ENCODE measurements at regions not wholly inside any gene's neighbourhood (a gene's known extent, or its start where the extent isn't known, plus 50 kb on each side); places are given as distances from the start of the nearest gene placed in this dataset.
"Not testable (repeated sequence)": the region's sequence is repeated elsewhere in the genome, so short reads cannot be mapped to it uniquely, and the experiment has no call there.

GRCh38 chr1:38608202-38608864 is 251.2 kb downstream of the RRAGC start:
- DNase-seq = no peak

GRCh38 chr1:38607526-38607925 is 252.0 kb downstream of the RRAGC start:
- DNase-seq = no peak

- DNase-seq = no peak
These were observed 254.5 kb downstream of the RRAGC start for GRCh38 chr1:38605063-38605462.

GRCh38 chr1:38603907-38604306 is 255.7 kb downstream of the RRAGC start:
- no peak for DNase-seq

- DNase-seq = no peak
These were observed 258.7 kb downstream of the RRAGC start for GRCh38 chr1:38600905-38601304.

GRCh38 chr1:38600286-38600685 is 259.3 kb downstream of the RRAGC start:
- no peak for DNase-seq

GRCh38 chr1:38598118-38598517 is 261.5 kb downstream of the RRAGC start:
- DNase-seq = no peak

GRCh38 chr1:38589036-38589435 is 270.5 kb downstream of the RRAGC start:
- DNase-seq = no peak

- DNase-seq = no peak
These were observed 271.8 kb downstream of the RRAGC start for GRCh38 chr1:38587766-38588165.

- peak; percentile 14 for DNase-seq
These were observed 272.5 kb downstream of the RRAGC start for GRCh38 chr1:38586993-38587646.

- no peak for DNase-seq
These were observed 273.6 kb downstream of the RRAGC start for GRCh38 chr1:38585971-38586370.

GRCh38 chr1:38585460-38585859 is 274.1 kb downstream of the RRAGC start:
- DNase-seq = no peak

GRCh38 chr1:38584448-38585355 is 274.9 kb downstream of the RRAGC start:
- no peak for DNase-seq

- not testable (repeated sequence) for DNase-seq
These were observed 276.3 kb downstream of the RRAGC start for GRCh38 chr1:38583287-38583686.

GRCh38 chr1:38581396-38581795 is 278.2 kb downstream of the RRAGC start:
- DNase-seq = no peak

GRCh38 chr1:38580594-38580993 is 279.0 kb downstream of the RRAGC start:
- DNase-seq = no peak

- no peak for DNase-seq
These were observed 280.5 kb downstream of the RRAGC start for GRCh38 chr1:38579056-38579455.

- no peak for DNase-seq
These were observed 281.2 kb downstream of the RRAGC start for GRCh38 chr1:38578271-38578951.

GRCh38 chr1:38577937-38578270 is 281.7 kb downstream of the RRAGC start:
- DNase-seq = no peak

- DNase-seq = no peak
These were observed 282.2 kb downstream of the RRAGC start for GRCh38 chr1:38577385-38577784.

- no peak for DNase-seq
These were observed 283.3 kb downstream of the RRAGC start for GRCh38 chr1:38576241-38576640.

GRCh38 chr1:38571726-38572125 is 287.8 kb downstream of the RRAGC start:
- DNase-seq = no peak

- DNase-seq = no peak
These were observed 289.0 kb downstream of the RRAGC start for GRCh38 chr1:38570657-38570975.

Data from CD4-positive, alpha-beta T cell treated with Interferon gamma for 1 hour (primary cell).